Upper lobe of right lung (tissue), 1 donor: ENCODE measurements at regions not wholly inside any gene's neighbourhood (a gene's known extent, or its start where the extent isn't known, plus 50 kb on each side); places are given as distances from the start of the nearest gene placed in this dataset.

Experiments
- ATAC-seq: fragments of 200-7000 bp; cut with Tn5 transposase; one replicate; pipeline ENCODE4 v1.9.1; 2020; ENCODE audit warnings: mild to moderate bottlenecking, moderate library complexity
- DNase-seq: peaks from one replicate; pipeline ENCODE4 v3.0.0-alpha.2; 2020
- H3K27ac ChIP-seq: fragments of 200-600 bp; one replicate; pipeline ENCODE4 v1.8.0; 2022
- H3K27me3 ChIP-seq: fragments of 200-600 bp; one replicate; pipeline ENCODE4 v1.8.0; 2022; ENCODE audit warnings: mild to moderate bottlenecking
- H3K36me3 ChIP-seq: fragments of 200-600 bp; one replicate; pipeline ENCODE4 v1.8.0; 2022
- H3K4me1 ChIP-seq: fragments of 200-600 bp; one replicate; pipeline ENCODE4 v1.8.0; 2022
- H3K4me3 ChIP-seq: fragments of 200-600 bp; one replicate; pipeline ENCODE4 v1.8.0; 2022; ENCODE audit warnings: mild to moderate bottlenecking
- H3K9me3 ChIP-seq: fragments of 200-600 bp; one replicate; pipeline ENCODE4 v1.8.0; 2022
- CTCF ChIP-seq: fragments of 200-600 bp; IDR thresholded peaks from one replicate; pipeline ENCODE4 v1.8.0; 2022; ENCODE audit warnings: antibody characterized with exemption
- intact Hi-C: fragments of 100-400 bp; cut with DNase I; formaldehyde crosslinking; loops from one replicate; pipeline ENCODE4 v1.11.0; 2022
- donor health status: DM: no; HTN: yes; CAD: no; lungs with severe emphysema.

DNA sequence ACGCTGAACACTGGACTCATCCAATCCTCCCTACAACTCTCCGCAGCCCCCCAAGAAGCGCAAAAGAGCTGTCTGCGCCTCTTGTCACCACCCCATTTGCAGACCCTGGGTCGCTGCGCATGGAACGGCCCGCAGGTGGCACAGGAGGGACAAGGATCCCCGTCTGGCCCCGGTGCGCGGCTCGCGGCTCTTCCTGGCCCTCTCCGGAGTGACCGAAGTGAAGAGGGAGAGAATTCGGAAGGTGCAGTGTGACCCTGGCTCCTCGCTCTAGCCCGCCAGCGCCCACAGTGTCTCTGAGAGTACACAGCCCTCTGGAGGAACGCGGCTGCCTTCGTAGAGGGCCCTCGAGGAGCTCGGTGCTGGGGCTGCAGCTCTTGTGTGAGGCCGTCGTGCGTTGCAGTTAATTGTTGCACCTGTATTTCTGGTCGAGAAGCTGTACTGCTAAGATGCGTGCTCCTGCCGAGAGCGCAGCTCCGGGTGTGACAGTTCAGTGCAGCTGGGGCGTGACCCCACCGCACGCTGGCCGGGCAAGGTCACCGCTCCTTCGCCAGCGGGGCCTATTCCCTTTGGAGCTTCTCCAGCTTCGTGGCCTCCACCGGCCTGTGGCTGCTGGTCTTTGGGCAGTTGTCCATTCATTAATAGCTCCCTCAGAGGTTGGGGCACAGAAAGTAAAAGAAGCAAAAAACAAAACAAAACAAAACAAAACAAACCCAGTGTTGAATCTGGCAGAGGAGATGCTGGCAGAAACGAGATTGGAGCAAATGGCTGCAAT lies 119.0 kb downstream of the SEC23IP start:
- peak; percentile 47 for ATAC-seq
- no peak for TF ChIP-seq CTCF

DNA sequence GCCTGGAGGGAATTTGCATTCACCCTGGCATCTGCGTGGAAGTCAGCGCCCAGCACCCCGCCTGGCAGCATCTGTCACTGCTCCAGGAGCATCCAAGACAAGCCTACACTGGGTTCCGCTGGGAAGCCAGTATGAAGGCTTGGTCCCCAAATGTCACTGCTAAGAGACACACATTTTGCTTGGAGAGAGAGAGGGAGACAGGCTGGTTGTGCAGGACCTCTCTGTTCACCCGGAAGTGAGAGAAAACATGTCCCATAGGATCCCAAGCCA lies 119.5 kb downstream of the SEC23IP start:
- DNase-seq (no peak), ATAC-seq (no peak)
- intact Hi-C loops = no loop called here
- Histone ChIP-seq H3K27me3 (peaks cover 16% of the 10 kb centered on the region), H3K36me3 (no peaks in the 10 kb centered on the region), H3K9me3 (no peaks in the 10 kb centered on the region), H3K27ac (no peak overlapping the region), H3K4me1 (no peaks in the 10 kb centered on the region), H3K4me3 (no peak overlapping the region)
- TF ChIP-seq CTCF = no peak

More for the DNA sequence above, 119.0 kb downstream of the SEC23IP start:
- Histone ChIP-seq H3K27ac (no peak overlapping the region), H3K36me3 (no peaks in the 10 kb centered on the region), H3K4me3 (no peak overlapping the region), H3K27me3 (peaks cover 16% of the 10 kb centered on the region), H3K9me3 (no peaks in the 10 kb centered on the region), H3K4me1 (no peaks in the 10 kb centered on the region)
- intact Hi-C loops = no loop called here
- no peak for DNase-seq

GRCh38 chr10:120012566-120012965 lies 120.0 kb downstream of the SEC23IP start:
- no peaks in the 10 kb centered on the region for H3K4me1 ChIP-seq
- no peaks in the 10 kb centered on the region for H3K9me3 ChIP-seq
- no peak for DNase-seq
- no peak for TF ChIP-seq CTCF
- H3K4me3 ChIP-seq = no peak overlapping the region
- no peaks in the 10 kb centered on the region for H3K36me3 ChIP-seq
- peaks cover 16% of the 10 kb centered on the region for H3K27me3 ChIP-seq
- ATAC-seq = no peak
- intact Hi-C loops = no loop called here
- H3K27ac ChIP-seq = no peak overlapping the region

DNA sequence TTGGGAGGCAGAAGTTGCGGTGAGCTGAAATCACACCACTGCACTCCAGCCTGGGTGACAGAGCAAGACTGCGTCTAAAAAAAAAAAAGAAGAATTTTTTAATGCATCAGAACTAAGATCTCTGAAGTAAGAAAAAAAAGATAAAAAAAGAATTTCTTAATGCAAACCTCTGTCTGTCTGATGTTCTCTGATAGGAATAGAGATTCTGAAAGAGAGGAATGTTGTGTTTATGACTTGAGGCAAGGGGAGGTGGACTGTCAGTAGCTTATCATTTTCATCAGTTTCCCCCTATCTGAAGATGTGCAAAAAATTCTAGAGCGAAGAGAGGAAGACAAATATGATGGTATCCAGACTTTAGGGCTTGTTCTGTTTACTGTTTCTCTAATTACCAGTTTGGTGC lies 121.5 kb downstream of the SEC23IP start:
- intact Hi-C loops = no loop called here
- H3K4me3 ChIP-seq = no peak overlapping the region
- DNase-seq (no peak), ATAC-seq (no peak)
- H3K27me3 ChIP-seq = peaks cover 16% of the 10 kb centered on the region
- H3K4me1 ChIP-seq = no peaks in the 10 kb centered on the region
- no peaks in the 10 kb centered on the region for H3K9me3 ChIP-seq
- no peak overlapping the region for H3K27ac ChIP-seq
- no peak for TF ChIP-seq CTCF
- H3K36me3 ChIP-seq = no peaks in the 10 kb centered on the region

DNA sequence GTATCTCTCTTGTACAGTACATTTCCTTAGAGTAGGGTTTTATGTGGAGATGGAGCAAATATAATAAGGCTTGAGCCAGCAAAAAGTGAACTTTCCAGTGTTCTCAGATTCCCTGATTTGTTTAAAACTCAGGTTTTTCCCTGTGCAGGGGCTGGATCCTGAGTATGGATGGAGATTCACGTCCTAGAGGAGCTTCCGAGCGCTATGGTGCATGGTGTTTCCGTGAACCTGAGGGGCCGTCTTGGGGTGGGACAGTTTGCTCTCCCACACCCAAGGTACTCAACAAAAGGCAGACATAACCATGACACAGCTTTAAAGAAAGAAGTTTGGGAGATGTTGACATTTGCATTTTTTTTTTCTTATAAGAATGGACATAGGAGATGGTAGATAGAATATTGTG lies 122.5 kb downstream of the SEC23IP start:
- Histone ChIP-seq H3K4me3 (no peak overlapping the region), H3K36me3 (no peaks in the 10 kb centered on the region), H3K4me1 (no peaks in the 10 kb centered on the region), H3K9me3 (no peaks in the 10 kb centered on the region), H3K27me3 (peaks cover 16% of the 10 kb centered on the region), H3K27ac (no peak overlapping the region)
- intact Hi-C loops = no loop called here
- no peak for TF ChIP-seq CTCF
- no peak for ATAC-seq
- DNase-seq = no peak

DNA sequence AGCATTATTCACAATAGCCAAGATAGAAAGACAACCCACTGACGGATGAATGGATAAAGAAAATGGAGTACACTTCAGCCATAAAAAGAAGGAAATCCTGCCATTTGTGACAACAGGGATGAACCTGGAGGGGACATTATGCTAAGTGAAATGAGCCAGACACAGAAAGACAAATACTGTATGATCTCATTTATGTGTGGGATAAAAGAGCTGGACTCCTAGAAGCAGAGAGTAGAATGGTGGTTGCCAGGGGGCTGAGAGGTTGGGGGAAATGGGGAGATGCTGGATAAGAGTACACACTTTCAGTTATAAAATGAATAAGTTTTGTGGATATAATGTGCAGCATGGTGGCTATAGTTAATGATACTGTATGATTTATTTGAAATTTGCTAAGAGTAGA lies 124.4 kb downstream of the SEC23IP start:
- no peak for DNase-seq
- no peak for ATAC-seq
- no peaks in the 10 kb centered on the region for H3K4me1 ChIP-seq
- no peaks in the 10 kb centered on the region for H3K36me3 ChIP-seq
- no peak overlapping the region for H3K4me3 ChIP-seq
- intact Hi-C loops = no loop called here
- no peak overlapping the region for H3K27ac ChIP-seq
- peaks cover 7% of the 10 kb centered on the region for H3K27me3 ChIP-seq
- no peak for TF ChIP-seq CTCF
- H3K9me3 ChIP-seq = no peaks in the 10 kb centered on the region
